ENCODE measurements at regions not wholly inside any gene's neighbourhood (a gene's known extent, or its start where the extent isn't known, plus 50 kb on each side); places are given as distances from the start of the nearest gene placed in this dataset.

GRCh38 chr4:111037591-111038360 lies 414.9 kb upstream of the PITX2 start (continued):
- TF ChIP-seq CUX1 (CRISPR knock-in tag; IDR thresholded peaks at IDR 0.05) (no peak), XRCC3 (IDR thresholded peaks at IDR 0.05) (no peak), PML (IDR thresholded peaks at IDR 0.05; ENCODE audit: low read length) (no peak), RHOXF2B (CRISPR knock-in tag; conservative IDR thresholded peaks at IDR 0.05) (no peak), SIRT6 (IDR thresholded peaks at IDR 0.05; ENCODE audit: low read depth, low read length) (no peak), ZBED1 (IDR thresholded peaks at IDR 0.05) (no peak)

DNA sequence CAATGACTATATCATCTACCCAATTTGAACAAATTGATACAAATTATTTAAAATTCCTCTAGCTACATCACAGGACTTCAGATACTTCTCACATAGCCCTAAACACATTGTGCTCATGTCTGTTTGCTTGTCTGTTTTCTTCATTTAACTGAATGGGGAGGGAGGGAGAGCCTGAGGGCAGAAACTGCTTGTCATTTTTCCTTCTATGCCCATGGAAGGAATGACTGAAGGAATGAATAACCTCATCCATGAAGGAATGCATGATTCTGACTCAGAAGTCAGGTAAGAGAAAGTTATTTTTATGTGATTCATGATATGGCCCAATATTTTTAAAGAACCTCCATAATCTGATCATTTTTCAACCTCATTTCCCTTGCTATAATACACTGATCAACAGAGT lies 418.0 kb upstream of the PITX2 start:
- DNase-seq (ENCODE audit: extremely low read depth in 1 of 4, low spot score in 3 of 4) (no peak), FAIRE-seq (no peak), ATAC-seq (no peak)
- 0 out of 2 replicates have a peak, but pooled peaks cover 2% of the 10 kb centered on the region for H3K9me3 ChIP-seq (replicated peaks; ENCODE audit: control insufficient read depth, insufficient read depth, low read depth, low read length)
- intact Hi-C loops (cut with micrococcal nuclease): no loop called here
- no peaks in the 10 kb centered on the region for H3K36me3 ChIP-seq (ENCODE audit: control insufficient read depth, insufficient read depth, low read length)
- no peak overlapping the region for H2AFZ ChIP-seq (ENCODE audit: low read depth, low read length)
- no TSS peak for BruUV-seq (replicated peaks)
- ChIA-PET CTCF (ENCODE audit: low intra/inter-chr PET ratio) (no interaction called here), POLR2A (no interaction called here)
- H3K4me2 ChIP-seq (ENCODE audit: insufficient read depth, low read length): no peak overlapping the region
- H3K79me2 ChIP-seq (ENCODE audit: control insufficient read depth, insufficient read depth, low read length): no peaks in the 10 kb centered on the region
- in situ Hi-C loops (cut with MboI): no loop called here
- no peak overlapping the region for H3K27ac ChIP-seq (ENCODE audit: extremely low read depth, low read depth, low read length)
- H3K4me1 ChIP-seq (replicated peaks in 1 of 2; ENCODE audit: control insufficient read depth in 2 of 2, insufficient read depth in 2 of 2, low read length in 2 of 2): no peaks in the 10 kb centered on the region
- H3K9ac ChIP-seq (ENCODE audit: insufficient read depth in 1 of 2, low read depth in 2 of 2, low read length in 2 of 2): no peak overlapping the region
- no peaks in the 10 kb centered on the region for H3K9me1 ChIP-seq (ENCODE audit: control insufficient read depth, insufficient read depth, low read length)
- H4K20me1 ChIP-seq (replicated peaks; ENCODE audit: control insufficient read depth, insufficient read depth, low read length): no peaks in the 10 kb centered on the region
- H3K27me3 ChIP-seq (ENCODE audit: control insufficient read depth in 2 of 2, insufficient read depth in 2 of 2, low read length in 2 of 2): no peaks in the 10 kb centered on the region
- no peak overlapping the region for H3K4me3 ChIP-seq
- TF ChIP-seq SETDB1 (IDR thresholded peaks at IDR 0.05; ENCODE audit: low read length) (no peak), GATAD2A (IDR thresholded peaks at IDR 0.05) (no peak), JUND (IDR thresholded peaks at IDR 0.05; ENCODE audit: borderline replicate concordance, low read depth, low read length) (no peak), JUND (tag; IDR thresholded peaks at IDR 0.05; ENCODE audit: borderline replicate concordance, low read depth, low read length) (no peak), MCM3 (IDR thresholded peaks at IDR 0.05) (no peak), ATF1 (CRISPR knock-in tag; IDR thresholded peaks at IDR 0.05) (no peak), ATF1 (tag; IDR thresholded peaks at IDR 0.05) (no peak), TOE1 (IDR thresholded peaks at IDR 0.05; ENCODE audit: borderline replicate concordance) (no peak), TOE1 (CRISPR knock-in tag; IDR thresholded peaks at IDR 0.05; ENCODE audit: borderline replicate concordance, low read depth) (no peak), TAF7 (tag; IDR thresholded peaks at IDR 0.05) (no peak)
